MM.1S (cell line): ENCODE measurements at regions not wholly inside any gene's neighbourhood (a gene's known extent, or its start where the extent isn't known, plus 50 kb on each side); places are given as distances from the start of the nearest gene placed in this dataset.

ENCODE experiments used
- CTCF ChIP-seq: fragments of 300-600 bp; sonication (generic); IDR thresholded peaks from 2 replicates; pipeline ENCODE4 v1.5.1; 2016; ENCODE audit warnings: antibody characterized with exemption, low read length, mixed read lengths
- EZH2 ChIP-seq: fragments of 300-600 bp; sonication (generic); optimal IDR thresholded peaks from 2 replicates; pipeline ENCODE3; 2017; ENCODE audit warnings: low read depth, mild to moderate bottlenecking, antibody characterized with exemption, low read length, mixed read lengths
- EZH2phosphoT487 ChIP-seq: fragments of 300-600 bp; sonication (generic); IDR thresholded peaks from 2 replicates; pipeline ENCODE4 v1.6.1; 2018; ENCODE audit warnings: antibody characterized with exemption, low read length

GRCh38 chr9:86613943-86614342, 259.7 kb upstream of the TUT7 start:
- TF ChIP-seq EZH2phosphoT487 (no peak), CTCF (no peak), EZH2 (no peak)
